LHCN-M2 (cell line): ENCODE measurements at regions not wholly inside any gene's neighbourhood (a gene's known extent, or its start where the extent isn't known, plus 50 kb on each side); places are given as distances from the start of the nearest gene placed in this dataset.
A peak's percentile ranks its signal among the peaks of the same experiment; 100 is the strongest.

Experiments
- DNase-seq: peaks from one replicate; pipeline ENCODE4 v3.0.0-alpha.2; 2012; ENCODE audit warnings: low read depth

- no peak for DNase-seq
Observed at GRCh38 chr5:98588215-98588614, 185.2 kb upstream of the RGMB start.

DNA sequence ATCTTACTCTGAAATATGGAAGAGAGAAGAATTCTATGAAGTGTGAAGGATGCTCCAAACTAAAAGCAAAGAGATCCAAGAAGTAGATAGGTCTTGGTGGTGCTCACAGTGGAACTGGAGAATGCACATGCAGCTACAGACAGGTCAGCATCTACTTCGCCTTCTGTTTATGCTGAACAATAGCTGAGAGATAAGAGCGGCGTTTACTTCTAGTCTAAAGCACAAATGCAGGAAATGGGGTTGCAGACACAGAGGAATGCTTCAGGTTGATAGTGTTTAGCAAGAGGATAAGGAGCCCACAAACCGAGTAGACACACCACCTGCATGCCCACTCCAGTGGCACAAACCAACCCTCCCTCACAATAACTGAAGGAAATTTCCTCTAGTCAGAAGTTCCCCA is 180.0 kb upstream of the RGMB start:
- no peak for DNase-seq

DNA sequence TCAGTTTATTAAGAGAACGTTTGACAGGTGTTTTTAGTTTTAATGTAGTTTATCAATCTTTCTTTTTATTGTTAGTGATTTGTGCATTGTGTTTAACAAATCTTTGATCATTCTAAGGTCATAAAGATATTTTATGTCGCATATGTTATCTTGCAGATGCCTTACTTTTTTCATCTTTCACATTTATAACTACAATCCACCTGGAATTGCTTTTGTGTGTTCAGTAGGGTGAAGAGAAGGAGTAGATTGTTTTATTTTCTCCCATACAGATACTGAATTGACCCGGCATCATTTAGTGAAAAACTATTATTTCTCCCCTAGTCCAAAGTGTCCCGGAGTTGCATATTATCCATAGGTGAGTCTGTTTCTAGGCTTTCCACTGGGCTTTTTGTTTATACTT is 179.4 kb upstream of the RGMB start:
- no peak for DNase-seq

- DNase-seq = no peak
Observed at GRCh38 chr5:98599016-98599415, 174.4 kb upstream of the RGMB start.

DNA sequence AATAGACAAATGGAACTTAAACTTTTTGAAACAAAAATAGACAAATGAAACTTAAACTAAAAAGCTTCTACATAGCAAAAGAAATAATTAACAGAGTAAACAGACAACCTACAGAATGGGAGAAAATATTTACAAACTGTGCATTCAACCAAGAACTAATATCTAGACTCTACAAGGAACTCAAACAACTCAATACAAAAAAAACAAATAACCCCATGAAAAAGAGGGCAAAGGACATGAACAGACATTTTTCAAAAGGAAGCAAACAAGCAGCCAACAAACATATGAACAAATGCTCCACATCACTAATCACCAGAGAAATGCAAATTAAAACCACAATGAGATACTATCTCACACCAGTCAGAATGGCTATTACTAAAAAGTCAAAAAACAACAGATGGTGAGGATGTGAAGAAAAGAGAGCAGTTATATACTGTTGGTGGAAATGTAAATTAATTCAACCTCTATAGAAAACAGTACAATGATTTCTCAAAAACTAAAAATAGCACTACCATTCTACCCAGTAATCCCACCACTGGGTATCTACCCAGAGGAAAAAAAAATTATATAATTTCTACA is 170.8 kb upstream of the RGMB start:
- no peak for DNase-seq

- no peak for DNase-seq
Observed at GRCh38 chr5:98603456-98603855, 170.0 kb upstream of the RGMB start.

GRCh38 chr5:98604301-98604700 is 169.2 kb upstream of the RGMB start:
- DNase-seq = no peak

GRCh38 chr5:98604721-98605425 is 168.6 kb upstream of the RGMB start:
- peak; percentile 64 for DNase-seq

DNA sequence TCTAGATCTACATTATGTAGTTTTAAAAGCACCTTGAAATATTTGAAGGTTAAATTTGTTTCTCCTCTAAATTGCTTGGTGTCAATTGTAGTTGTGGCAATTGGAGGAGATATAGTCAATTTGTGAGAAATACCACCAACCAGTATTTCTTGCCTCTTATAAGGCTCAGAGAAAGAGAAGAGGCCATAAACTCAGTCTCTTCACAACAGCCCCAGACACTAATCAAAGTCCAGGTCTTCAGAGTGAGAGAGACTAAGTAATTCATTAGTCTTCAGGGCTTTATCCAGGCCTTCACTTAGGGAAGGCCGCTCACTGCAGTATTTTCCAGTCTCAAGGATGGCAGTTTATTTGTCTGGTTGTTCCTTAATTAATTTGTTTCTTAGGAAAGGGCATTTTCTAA is 168.0 kb upstream of the RGMB start:
- no peak for DNase-seq

DNA sequence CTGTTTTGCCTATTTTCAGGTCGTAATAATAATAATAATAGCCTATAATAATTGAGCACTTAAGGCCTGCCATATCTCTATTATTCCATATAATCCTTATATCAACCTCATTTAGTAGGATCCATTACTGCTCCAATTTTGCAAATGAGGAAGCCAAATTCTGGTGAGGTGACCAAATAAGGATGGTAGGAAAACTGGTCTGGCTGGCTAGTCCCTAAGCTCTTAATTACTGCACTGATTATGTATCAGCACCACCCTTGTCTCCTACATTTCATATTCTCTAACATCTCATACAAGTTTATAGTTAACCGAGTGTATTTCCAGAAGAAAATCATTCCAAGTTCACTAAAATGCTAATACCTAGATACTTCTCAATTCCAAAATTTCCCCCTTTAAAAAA is 166.5 kb upstream of the RGMB start:
- DNase-seq = no peak

DNA sequence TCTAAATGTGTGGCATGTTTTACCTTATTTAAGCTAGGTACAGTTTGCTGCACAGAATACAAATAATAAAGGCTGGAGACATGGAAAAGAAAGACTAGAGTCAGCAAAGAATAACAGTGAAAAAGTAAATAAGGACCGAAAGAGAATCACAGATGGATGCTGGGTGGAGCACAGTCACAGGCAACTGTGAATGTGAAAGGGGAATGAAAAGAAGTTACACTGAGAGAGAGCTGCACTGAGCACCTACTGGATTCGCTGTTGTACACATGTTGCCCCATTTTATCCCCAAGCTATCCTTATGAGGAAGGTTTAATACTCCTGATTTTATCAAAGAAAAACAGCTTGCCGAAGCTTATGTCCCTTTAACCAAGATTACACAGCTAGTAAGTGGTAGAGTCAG is 165.4 kb upstream of the RGMB start:
- no peak for DNase-seq

DNA sequence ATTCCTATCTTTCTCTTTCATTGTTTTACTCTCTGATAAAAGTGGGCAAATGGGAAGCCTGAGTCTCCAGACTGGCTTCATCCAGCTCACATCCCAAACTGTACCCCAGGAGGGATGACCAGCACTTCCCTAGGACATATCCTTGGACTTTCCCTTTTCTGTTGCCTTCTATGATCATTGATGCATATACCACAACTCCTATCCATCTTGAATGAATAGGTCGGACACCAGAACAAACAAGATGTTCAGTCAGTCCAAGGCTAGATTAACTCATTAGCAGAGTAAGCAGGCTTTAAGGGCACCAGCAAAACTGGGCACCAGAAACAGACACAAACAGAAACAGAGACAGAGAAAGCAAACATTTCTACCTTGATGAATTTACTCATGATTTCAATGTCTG is 159.1 kb upstream of the RGMB start:
- no peak for DNase-seq

GRCh38 chr5:98621821-98622220 is 151.6 kb upstream of the RGMB start:
- DNase-seq = no peak

- DNase-seq = no peak
Observed at GRCh38 chr5:98624145-98624880, 149.2 kb upstream of the RGMB start.

DNA sequence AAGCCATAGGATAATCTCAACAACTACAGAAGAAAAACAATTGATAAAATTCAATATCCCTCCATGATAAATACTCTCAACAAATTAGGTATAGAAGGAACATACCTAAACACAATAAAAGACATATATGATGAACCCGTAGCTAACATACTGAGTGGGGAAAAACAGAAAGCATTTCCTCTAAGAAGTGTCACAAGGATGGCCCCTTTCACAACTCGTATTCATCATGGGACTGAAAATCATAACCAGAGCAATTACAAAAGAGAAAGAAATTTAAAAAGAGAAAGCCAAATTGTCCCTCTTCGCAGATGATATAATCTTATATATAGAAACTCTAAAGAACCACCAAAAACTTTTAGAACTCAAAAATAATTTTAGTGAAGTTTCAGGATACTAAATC is 146.3 kb upstream of the RGMB start:
- no peak for DNase-seq

GRCh38 chr5:98630621-98631020 is 142.8 kb upstream of the RGMB start:
- DNase-seq = no peak

DNA sequence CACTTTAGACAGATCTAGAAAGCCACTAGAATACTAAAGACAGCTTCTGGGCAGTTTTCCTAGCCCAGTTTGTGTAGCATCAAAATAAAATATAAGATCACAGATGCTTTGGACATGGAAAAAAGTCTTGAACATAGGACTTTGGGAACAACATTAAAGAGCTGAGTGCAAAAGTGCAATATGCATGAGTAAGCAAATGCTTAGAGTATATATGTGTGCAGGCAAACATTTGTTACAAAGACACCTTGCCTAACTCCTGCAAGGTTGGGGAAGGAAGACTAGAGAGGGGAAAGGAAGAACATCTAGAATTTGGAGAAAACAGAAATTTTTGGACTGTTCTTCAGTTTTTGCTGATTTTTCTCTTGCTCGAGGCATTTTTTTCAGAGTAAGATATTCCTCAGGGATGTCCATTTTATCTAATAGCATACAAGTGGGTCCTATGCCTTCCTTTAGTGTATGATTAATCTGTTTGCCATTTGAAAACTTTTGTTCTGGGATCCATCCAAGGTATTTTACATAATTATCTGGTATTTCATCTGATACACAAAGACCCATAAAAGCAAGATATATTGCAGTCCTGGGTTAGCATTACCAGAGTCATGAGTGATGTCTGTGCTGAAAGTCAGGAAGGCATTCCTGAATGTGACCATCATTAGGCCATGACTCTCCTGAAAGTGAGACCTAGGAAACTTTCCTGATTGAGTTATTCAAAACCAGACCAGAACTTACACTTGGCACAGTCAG is 142.0 kb upstream of the RGMB start:
- DNase-seq = peak; percentile 77

GRCh38 chr5:98635656-98636055 is 137.8 kb upstream of the RGMB start:
- peak; percentile 86 for DNase-seq

GRCh38 chr5:98637116-98637515 is 136.3 kb upstream of the RGMB start:
- DNase-seq = no peak

DNA sequence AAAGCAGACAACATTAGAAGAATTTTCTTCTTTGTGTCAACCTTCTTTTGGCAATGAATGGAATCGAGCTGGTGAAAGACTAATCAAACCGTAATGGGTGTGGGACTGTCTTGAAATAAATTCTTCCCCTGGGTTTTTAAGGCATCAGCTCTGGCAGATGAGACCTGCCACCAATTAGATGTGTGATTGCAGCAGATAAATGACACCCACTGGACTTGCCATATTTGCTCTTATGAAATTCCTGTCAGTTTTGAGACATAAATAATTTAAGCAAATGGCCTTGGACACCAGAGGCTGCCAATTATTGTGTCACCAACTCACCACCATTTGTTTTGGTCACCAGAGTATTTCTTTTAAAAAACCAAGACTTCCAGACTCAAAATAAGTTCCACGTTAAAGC is 135.9 kb upstream of the RGMB start:
- no peak for DNase-seq

DNA sequence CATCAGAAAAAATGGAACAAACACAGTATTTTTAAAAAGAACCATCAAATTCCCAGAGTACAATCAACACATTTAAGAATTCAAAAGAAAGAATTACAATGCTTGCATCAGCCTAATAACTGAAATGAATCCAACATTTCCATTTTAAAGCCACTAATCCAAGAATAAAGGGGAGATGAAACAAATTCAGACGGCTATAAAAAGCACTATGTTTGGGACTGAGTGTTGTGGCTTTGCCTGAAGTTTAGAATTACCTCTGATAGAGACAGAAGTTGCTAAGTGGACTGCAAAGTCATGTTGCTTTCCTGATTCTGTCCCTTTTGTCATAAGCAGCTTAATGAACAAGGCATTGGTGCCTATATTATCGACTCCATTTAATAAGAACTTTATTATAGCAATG is 135.4 kb upstream of the RGMB start:
- DNase-seq = no peak

DNA sequence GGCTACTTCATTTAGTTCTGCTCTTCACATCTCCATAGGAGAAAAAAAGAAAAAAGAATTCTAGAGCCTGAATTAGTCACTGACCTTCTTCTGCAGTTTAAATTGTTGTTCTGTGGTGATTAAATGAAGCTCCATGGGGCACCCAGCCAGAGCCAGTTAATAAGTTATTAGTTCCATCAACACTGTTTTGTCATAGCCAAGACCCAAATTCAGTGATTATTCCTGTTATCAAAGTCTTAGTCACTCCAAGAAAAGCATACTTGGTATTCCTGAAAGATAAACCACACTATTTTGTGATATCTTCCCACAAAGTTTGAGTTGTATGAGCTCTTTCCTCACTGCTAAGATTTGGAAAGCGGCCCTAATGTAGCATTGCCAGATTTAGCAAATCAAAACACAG is 134.8 kb upstream of the RGMB start:
- DNase-seq = peak; percentile 43
